Brain pericyte (primary cell): ENCODE measurements at regions not wholly inside any gene's neighbourhood (a gene's known extent, or its start where the extent isn't known, plus 50 kb on each side); places are given as distances from the start of the nearest gene placed in this dataset.
"Not testable (repeated sequence)": the region's sequence is repeated elsewhere in the genome, so short reads cannot be mapped to it uniquely, and the experiment has no call there.

Source experiments
- DNase-seq: peaks from one replicate; pipeline ENCODE4 v3.0.0-alpha.2; 2012; ENCODE audit warnings: low read depth, low spot score

- DNase-seq, result no peak
Observed at GRCh38 chr6:27190126-27190525, 57.4 kb upstream of the PRSS16 start.

- DNase-seq, result not testable (repeated sequence)
Observed at GRCh38 chr6:27194453-27194852, 53.0 kb upstream of the PRSS16 start.

- not testable (repeated sequence) for DNase-seq
Observed at GRCh38 chr6:27195547-27195946, 52.0 kb upstream of the PRSS16 start.
